HEK293 (cell line): ENCODE measurements at regions not wholly inside any gene's neighbourhood (a gene's known extent, or its start where the extent isn't known, plus 50 kb on each side); places are given as distances from the start of the nearest gene placed in this dataset.

Experiments
- ZNF302 ChIP-seq: fragments of 450-650 bp; formaldehyde crosslinking; IDR thresholded peaks from 2 replicates; pipeline ENCODE4 v1.5.1; 2016; ENCODE audit warnings: missing biosample characterization, missing genetic modification characterization, low read depth
- ZNF785 ChIP-seq: fragments of 450-650 bp; formaldehyde crosslinking; IDR thresholded peaks from 2 replicates; pipeline ENCODE4 v1.5.1; 2016; ENCODE audit warnings: missing biosample characterization, missing genetic modification characterization
- TF ChIP-seq, protein P1 (sequence below): fragments of 450-650 bp; formaldehyde crosslinking; IDR thresholded peaks from 2 replicates; pipeline ENCODE4 v1.5.1; 2016; ENCODE audit warnings: missing biosample characterization, missing genetic modification characterization
- TF ChIP-seq, protein P2 (sequence below): sonication (generic); formaldehyde crosslinking; IDR thresholded peaks from 2 replicates; pipeline ENCODE4 v1.8.1; 2022; ENCODE audit warnings: mild to moderate bottlenecking, moderate library complexity, missing genetic modification reagents

DNA sequence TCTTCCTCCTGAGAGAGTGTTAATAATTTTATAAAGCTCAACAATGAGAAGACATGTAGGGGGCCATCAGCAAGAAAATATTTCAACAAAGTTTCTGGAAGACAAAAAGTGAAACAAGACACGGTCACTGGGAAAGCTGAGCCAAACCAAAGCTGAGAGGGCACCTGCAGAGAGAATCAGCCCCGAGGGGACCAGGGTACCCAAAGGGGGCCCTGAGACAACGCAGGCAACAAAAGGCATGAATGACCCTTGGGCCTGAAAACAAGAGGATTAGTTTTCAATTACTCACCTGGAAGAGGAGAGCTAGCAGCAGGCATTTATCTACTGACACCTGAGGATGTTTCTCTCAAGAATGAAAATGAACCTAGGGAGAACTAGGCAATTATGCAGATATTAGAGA is 461.2 kb upstream of the MGMT start:
- TF ChIP-seq, protein P1, sequence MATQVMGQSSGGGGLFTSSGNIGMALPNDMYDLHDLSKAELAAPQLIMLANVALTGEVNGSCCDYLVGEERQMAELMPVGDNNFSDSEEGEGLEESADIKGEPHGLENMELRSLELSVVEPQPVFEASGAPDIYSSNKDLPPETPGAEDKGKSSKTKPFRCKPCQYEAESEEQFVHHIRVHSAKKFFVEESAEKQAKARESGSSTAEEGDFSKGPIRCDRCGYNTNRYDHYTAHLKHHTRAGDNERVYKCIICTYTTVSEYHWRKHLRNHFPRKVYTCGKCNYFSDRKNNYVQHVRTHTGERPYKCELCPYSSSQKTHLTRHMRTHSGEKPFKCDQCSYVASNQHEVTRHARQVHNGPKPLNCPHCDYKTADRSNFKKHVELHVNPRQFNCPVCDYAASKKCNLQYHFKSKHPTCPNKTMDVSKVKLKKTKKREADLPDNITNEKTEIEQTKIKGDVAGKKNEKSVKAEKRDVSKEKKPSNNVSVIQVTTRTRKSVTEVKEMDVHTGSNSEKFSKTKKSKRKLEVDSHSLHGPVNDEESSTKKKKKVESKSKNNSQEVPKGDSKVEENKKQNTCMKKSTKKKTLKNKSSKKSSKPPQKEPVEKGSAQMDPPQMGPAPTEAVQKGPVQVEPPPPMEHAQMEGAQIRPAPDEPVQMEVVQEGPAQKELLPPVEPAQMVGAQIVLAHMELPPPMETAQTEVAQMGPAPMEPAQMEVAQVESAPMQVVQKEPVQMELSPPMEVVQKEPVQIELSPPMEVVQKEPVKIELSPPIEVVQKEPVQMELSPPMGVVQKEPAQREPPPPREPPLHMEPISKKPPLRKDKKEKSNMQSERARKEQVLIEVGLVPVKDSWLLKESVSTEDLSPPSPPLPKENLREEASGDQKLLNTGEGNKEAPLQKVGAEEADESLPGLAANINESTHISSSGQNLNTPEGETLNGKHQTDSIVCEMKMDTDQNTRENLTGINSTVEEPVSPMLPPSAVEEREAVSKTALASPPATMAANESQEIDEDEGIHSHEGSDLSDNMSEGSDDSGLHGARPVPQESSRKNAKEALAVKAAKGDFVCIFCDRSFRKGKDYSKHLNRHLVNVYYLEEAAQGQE (tag by site-specific recombination), result no peak
- TF ChIP-seq ZNF302 (tag by site-specific recombination) (no peak), ZNF785 (no peak)
- TF ChIP-seq, protein P2, sequence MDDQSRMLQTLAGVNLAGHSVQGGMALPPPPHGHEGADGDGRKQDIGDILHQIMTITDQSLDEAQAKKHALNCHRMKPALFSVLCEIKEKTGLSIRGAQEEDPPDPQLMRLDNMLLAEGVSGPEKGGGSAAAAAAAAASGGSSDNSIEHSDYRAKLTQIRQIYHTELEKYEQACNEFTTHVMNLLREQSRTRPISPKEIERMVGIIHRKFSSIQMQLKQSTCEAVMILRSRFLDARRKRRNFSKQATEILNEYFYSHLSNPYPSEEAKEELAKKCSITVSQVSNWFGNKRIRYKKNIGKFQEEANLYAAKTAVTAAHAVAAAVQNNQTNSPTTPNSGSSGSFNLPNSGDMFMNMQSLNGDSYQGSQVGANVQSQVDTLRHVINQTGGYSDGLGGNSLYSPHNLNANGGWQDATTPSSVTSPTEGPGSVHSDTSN (CRISPR knock-in tag), result no peak
